ENCODE measurements at regions not wholly inside any gene's neighbourhood (a gene's known extent, or its start where the extent isn't known, plus 50 kb on each side); places are given as distances from the start of the nearest gene placed in this dataset.

GRCh38 chr10:124235232-124235631 is 141.8 kb upstream of the CHST15 start:
- H3K9me3 Mint-ChIP-seq: peaks cover 11% of the 10 kb centered on the region
- no peaks in the 10 kb centered on the region for H3K27me3 Mint-ChIP-seq (ENCODE audit: low read depth)
- TF ChIP-seq PRRX2 (CRISPR knock-in tag; IDR thresholded peaks at IDR 0.05) (no peak), ZNF671 (CRISPR knock-in tag; IDR thresholded peaks at IDR 0.05) (no peak), E2F1 (CRISPR knock-in tag; IDR thresholded peaks at IDR 0.05) (no peak), MXD4 (CRISPR knock-in tag; IDR thresholded peaks at IDR 0.05; ENCODE audit: borderline replicate concordance) (no peak), ATF2 (CRISPR knock-in tag; IDR thresholded peaks at IDR 0.05; ENCODE audit: borderline replicate concordance, low read depth) (no peak), MAX (CRISPR knock-in tag; IDR thresholded peaks at IDR 0.05) (no peak), GTF2I (CRISPR knock-in tag; conservative IDR thresholded peaks at IDR 0.05) (no peak), SP1 (CRISPR knock-in tag; conservative IDR thresholded peaks at IDR 0.05) (no peak), PRDM15 (CRISPR knock-in tag; IDR thresholded peaks at IDR 0.05) (no peak), AR (CRISPR knock-in tag; IDR thresholded peaks at IDR 0.05) (no peak), EMX1 (CRISPR knock-in tag; IDR thresholded peaks at IDR 0.05) (no peak), ATF1 (CRISPR knock-in tag; IDR thresholded peaks at IDR 0.05) (no peak), ZSCAN18 (CRISPR knock-in tag; IDR thresholded peaks at IDR 0.05) (no peak)
- TF ChIP-seq, protein P1, sequence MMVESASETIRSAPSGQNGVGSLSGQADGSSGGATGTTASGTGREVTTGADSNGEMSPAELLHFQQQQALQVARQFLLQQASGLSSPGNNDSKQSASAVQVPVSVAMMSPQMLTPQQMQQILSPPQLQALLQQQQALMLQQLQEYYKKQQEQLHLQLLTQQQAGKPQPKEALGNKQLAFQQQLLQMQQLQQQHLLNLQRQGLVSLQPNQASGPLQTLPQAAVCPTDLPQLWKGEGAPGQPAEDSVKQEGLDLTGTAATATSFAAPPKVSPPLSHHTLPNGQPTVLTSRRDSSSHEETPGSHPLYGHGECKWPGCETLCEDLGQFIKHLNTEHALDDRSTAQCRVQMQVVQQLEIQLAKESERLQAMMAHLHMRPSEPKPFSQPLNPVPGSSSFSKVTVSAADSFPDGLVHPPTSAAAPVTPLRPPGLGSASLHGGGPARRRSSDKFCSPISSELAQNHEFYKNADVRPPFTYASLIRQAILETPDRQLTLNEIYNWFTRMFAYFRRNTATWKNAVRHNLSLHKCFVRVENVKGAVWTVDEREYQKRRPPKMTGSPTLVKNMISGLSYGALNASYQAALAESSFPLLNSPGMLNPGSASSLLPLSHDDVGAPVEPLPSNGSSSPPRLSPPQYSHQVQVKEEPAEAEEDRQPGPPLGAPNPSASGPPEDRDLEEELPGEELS (CRISPR knock-in tag; IDR thresholded peaks at IDR 0.05): no peak
- TF ChIP-seq, protein P2, sequence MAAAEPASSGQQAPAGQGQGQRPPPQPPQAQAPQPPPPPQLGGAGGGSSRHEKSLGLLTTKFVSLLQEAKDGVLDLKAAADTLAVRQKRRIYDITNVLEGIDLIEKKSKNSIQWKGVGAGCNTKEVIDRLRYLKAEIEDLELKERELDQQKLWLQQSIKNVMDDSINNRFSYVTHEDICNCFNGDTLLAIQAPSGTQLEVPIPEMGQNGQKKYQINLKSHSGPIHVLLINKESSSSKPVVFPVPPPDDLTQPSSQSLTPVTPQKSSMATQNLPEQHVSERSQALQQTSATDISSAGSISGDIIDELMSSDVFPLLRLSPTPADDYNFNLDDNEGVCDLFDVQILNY (CRISPR knock-in tag; IDR thresholded peaks at IDR 0.05): no peak
- TF ChIP-seq, protein P3, sequence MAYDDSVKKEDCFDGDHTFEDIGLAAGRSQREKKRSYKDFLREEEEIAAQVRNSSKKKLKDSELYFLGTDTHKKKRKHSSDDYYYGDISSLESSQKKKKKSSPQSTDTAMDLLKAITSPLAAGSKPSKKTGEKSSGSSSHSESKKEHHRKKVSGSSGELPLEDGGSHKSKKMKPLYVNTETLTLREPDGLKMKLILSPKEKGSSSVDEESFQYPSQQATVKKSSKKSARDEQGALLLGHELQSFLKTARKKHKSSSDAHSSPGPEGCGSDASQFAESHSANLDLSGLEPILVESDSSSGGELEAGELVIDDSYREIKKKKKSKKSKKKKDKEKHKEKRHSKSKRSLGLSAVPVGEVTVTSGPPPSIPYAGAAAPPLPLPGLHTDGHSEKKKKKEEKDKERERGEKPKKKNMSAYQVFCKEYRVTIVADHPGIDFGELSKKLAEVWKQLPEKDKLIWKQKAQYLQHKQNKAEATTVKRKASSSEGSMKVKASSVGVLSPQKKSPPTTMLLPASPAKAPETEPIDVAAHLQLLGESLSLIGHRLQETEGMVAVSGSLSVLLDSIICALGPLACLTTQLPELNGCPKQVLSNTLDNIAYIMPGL (CRISPR knock-in tag; IDR thresholded peaks at IDR 0.05): no peak
- H3K4me3 Mint-ChIP-seq: no peak overlapping the region
- CTCF ChIA-PET: no interaction called here
- no peak for ATAC-seq
- H3K4me1 Mint-ChIP-seq: peaks cover 12% of the 10 kb centered on the region
- no peak overlapping the region for H3K27ac Mint-ChIP-seq
- no peak for DNase-seq (ENCODE audit: low spot score)
- no peaks in the 10 kb centered on the region; the same call in 1 of the 2 replicates for H3K36me3 Mint-ChIP-seq
- POLR2A ChIA-PET: no interaction called here

All from WTC11 (cell line).